ENCODE measurements at regions not wholly inside any gene's neighbourhood (a gene's known extent, or its start where the extent isn't known, plus 50 kb on each side); places are given as distances from the start of the nearest gene placed in this dataset.
"Not testable (repeated sequence)": the region's sequence is repeated elsewhere in the genome, so short reads cannot be mapped to it uniquely, and the experiment has no call there.

GRCh38 chr22:22117864-22118544 lies 126.6 kb upstream of the VPREB1 start:
- DNase-seq: not testable (repeated sequence)

- DNase-seq: not testable (repeated sequence)
Observed at GRCh38 chr22:22116997-22117770, 127.4 kb upstream of the VPREB1 start.

- no peak for DNase-seq
Observed at GRCh38 chr22:22113701-22114100, 130.9 kb upstream of the VPREB1 start.

- DNase-seq: no peak
Observed at GRCh38 chr22:22112533-22113294, 130.1 kb upstream of the TOP3B start.

GRCh38 chr22:22111983-22112382 lies 129.4 kb upstream of the TOP3B start:
- no peak for DNase-seq

GRCh38 chr22:22111267-22111751 lies 128.7 kb upstream of the TOP3B start:
- no peak for DNase-seq

- peak; percentile 35 for DNase-seq
Observed at GRCh38 chr22:22110548-22111266, 128.1 kb upstream of the TOP3B start.

- DNase-seq: no peak
Observed at GRCh38 chr22:22109693-22110466, 127.3 kb upstream of the TOP3B start.

- DNase-seq: no peak
Observed at GRCh38 chr22:22106855-22107254, 124.3 kb upstream of the TOP3B start.

- DNase-seq: no peak
Observed at GRCh38 chr22:22105364-22105763, 122.8 kb upstream of the TOP3B start.

- peak; percentile 16 for DNase-seq
Observed at GRCh38 chr22:22103078-22103875, 120.7 kb upstream of the TOP3B start.

- DNase-seq: peak; percentile 24
Observed at GRCh38 chr22:22099833-22100812, 117.5 kb upstream of the TOP3B start.

GRCh38 chr22:22099194-22099486 lies 116.6 kb upstream of the TOP3B start:
- no peak for DNase-seq

GRCh38 chr22:22098457-22099193 lies 116.0 kb upstream of the TOP3B start:
- no peak for DNase-seq

GRCh38 chr22:22097727-22098228 lies 115.2 kb upstream of the TOP3B start:
- DNase-seq: no peak

- DNase-seq: no peak
Observed at GRCh38 chr22:22094921-22095320, 112.3 kb upstream of the TOP3B start.

- DNase-seq: no peak
Observed at GRCh38 chr22:22094514-22094913, 111.9 kb upstream of the TOP3B start.

- no peak for DNase-seq
Observed at GRCh38 chr22:22093743-22094142, 111.2 kb upstream of the TOP3B start.

- no peak for DNase-seq
Observed at GRCh38 chr22:22092974-22093373, 110.4 kb upstream of the TOP3B start.
